Naive thymus-derived CD4-positive, alpha-beta T cell (primary cell): ENCODE measurements at regions not wholly inside any gene's neighbourhood (a gene's known extent, or its start where the extent isn't known, plus 50 kb on each side); places are given as distances from the start of the nearest gene placed in this dataset.
A peak's percentile ranks its signal among the peaks of the same experiment; 100 is the strongest.

Experiments used
- ATAC-seq: fragments of 150-1000 bp; cut with Tn5 transposase; 2 replicates; pipeline ENCODE4 v1.10.0; 2021; ENCODE audit warnings: mild to moderate bottlenecking, moderate library complexity
- CTCF ChIA-PET: fragments of 350-600 bp; sonication (Branson Sonifier 250); formaldehyde crosslinking; loops from one replicate; lab custom pipeline; 2021; ENCODE audit warnings: antibody characterized with exemption; lab: Charles Lee
- POLR2A ChIA-PET: fragments of 350-600 bp; sonication (Branson Sonifier 250); formaldehyde crosslinking; loops from one replicate; lab custom pipeline; 2021; ENCODE audit warnings: antibody characterized with exemption, inconsistent platforms; lab: Charles Lee
- DNase-seq, 9 donors: peaks; one replicate each; pipeline versions ENCODE4 v3.0.0 to v3.0.0-alpha.2; 2020 to 2022; ENCODE audit warnings: mixed read lengths in 1 of 9
- H3K27ac ChIP-seq: one replicate; pipeline ENCODE4 v1.7.0; 2013; ENCODE audit warnings: mild to moderate bottlenecking, low read depth, low read length, moderate library complexity
- H3K27me3 ChIP-seq, 2 donors: one replicate each; pipeline ENCODE4 v1.7.0; 2013; ENCODE audit warnings: low read length in 2 of 2, mild to moderate bottlenecking in 2 of 2, moderate library complexity in 2 of 2; ENCODE audit not compliant: control insufficient read depth in 2 of 2, insufficient read depth in 2 of 2
- H3K36me3 ChIP-seq, 3 experiments: 1 replicate in 2 of 3; 2 replicates in 1 of 3; pipeline ENCODE4 v1.7.0; 2013; ENCODE audit warnings: low read length in 3 of 3, mild to moderate bottlenecking in 3 of 3, moderate library complexity in 1 of 3; ENCODE audit not compliant: insufficient read depth in 3 of 3, control insufficient read depth in 2 of 3
- H3K4me1 ChIP-seq, 2 donors: one replicate each; pipeline ENCODE4 v1.7.0; 2013; ENCODE audit warnings: low read length in 2 of 2, mild to moderate bottlenecking in 2 of 2, moderate library complexity in 1 of 2; ENCODE audit not compliant: control insufficient read depth in 2 of 2, insufficient read depth in 2 of 2
- H3K4me3 ChIP-seq: 2 replicates; pipeline ENCODE4 v1.7.0; 2013; ENCODE audit warnings: mild to moderate bottlenecking, low read length
- H3K9me3 ChIP-seq, 3 experiments: 1 replicate in 2 of 3; 2 replicates in 1 of 3; pipeline ENCODE4 v1.7.0; 2013; ENCODE audit warnings: low read length in 3 of 3; ENCODE audit not compliant: control insufficient read depth in 2 of 3
- H3K27ac Mint-ChIP-seq, 9 donors: one replicate each; pipeline ENCODE4 v1.8.0; 2020 to 2022; ENCODE audit warnings: mixed read lengths in 9 of 9, mild to moderate bottlenecking in 8 of 9, moderate library complexity in 5 of 9, inconsistent platforms in 2 of 9
- H3K27me3 Mint-ChIP-seq, 5 donors: one replicate each; pipeline ENCODE4 v1.8.0; 2021 to 2022; ENCODE audit warnings: mixed read lengths in 5 of 5, mild to moderate bottlenecking in 1 of 5
- H3K36me3 Mint-ChIP-seq, 5 donors: one replicate each; pipeline ENCODE4 v1.8.0; 2020 to 2022; ENCODE audit warnings: mixed read lengths in 5 of 5, mild to moderate bottlenecking in 3 of 5, inconsistent platforms in 1 of 5
- H3K4me1 Mint-ChIP-seq, 7 donors: one replicate each; pipeline ENCODE4 v1.8.0; 2020 to 2022; ENCODE audit warnings: mixed read lengths in 7 of 7, mild to moderate bottlenecking in 3 of 7, inconsistent platforms in 1 of 7
- H3K4me3 Mint-ChIP-seq, 10 donors: one replicate each; pipeline ENCODE4 v1.8.0; 2020 to 2022; ENCODE audit warnings: mild to moderate bottlenecking in 10 of 10, mixed read lengths in 10 of 10, moderate library complexity in 6 of 10, inconsistent platforms in 2 of 10
- H3K9me3 Mint-ChIP-seq, 11 donors: one replicate each; pipeline ENCODE4 v1.8.0; 2020 to 2022; ENCODE audit warnings: mixed read lengths in 11 of 11, mild to moderate bottlenecking in 4 of 11, inconsistent platforms in 1 of 11, moderate library complexity in 1 of 11
- intact Hi-C, 2 donors: fragments of 100-400 bp; cut with micrococcal nuclease; formaldehyde crosslinking; loops; one replicate each; pipeline ENCODE4 v1.15.1; 2023

- H3K9me3 Mint-ChIP-seq = peaks cover 0 to 2% (median 0%) of the 10 kb centered on the region in 11 donors
- peaks cover 3 to 21% (median 6%) of the 10 kb centered on the region in 5 donors for H3K27me3 Mint-ChIP-seq
- POLR2A ChIA-PET = no interaction called here
- DNase-seq = no peak
- no peaks in the 10 kb centered on the region for H3K4me1 ChIP-seq
- no peaks in the 10 kb centered on the region for H3K9me3 ChIP-seq
- no peaks in the 10 kb centered on the region for H3K36me3 Mint-ChIP-seq
- no peaks in the 10 kb centered on the region for H3K36me3 ChIP-seq
- no peak overlapping the region for H3K4me3 Mint-ChIP-seq
- H3K27ac Mint-ChIP-seq = no peak overlapping the region
- H3K27me3 ChIP-seq = no peaks in the 10 kb centered on the region
- ATAC-seq = peak; percentile 66
- no peak overlapping the region for H3K4me3 ChIP-seq
- intact Hi-C loops = no loop called here
- peaks cover 0 to 5% (median 0%) of the 10 kb centered on the region in 7 donors for H3K4me1 Mint-ChIP-seq
- no peak overlapping the region for H3K27ac ChIP-seq
- CTCF ChIA-PET = no interaction called here
Measured at GRCh38 chr9:99515093-99515492, 293.0 kb downstream of the SEC61B start.

- H3K9me3 ChIP-seq = no peaks in the 10 kb centered on the region
- ATAC-seq (no peak), DNase-seq (no peak)
- Mint-ChIP-seq H3K4me3 (no peak overlapping the region), H3K4me1 (peaks cover 0 to 5% (median 0%) of the 10 kb centered on the region in 7 donors), H3K36me3 (no peaks in the 10 kb centered on the region), H3K27ac (no peak overlapping the region), H3K9me3 (peaks cover 0 to 2% (median 0%) of the 10 kb centered on the region in 11 donors), H3K27me3 (peaks cover 3 to 27% (median 8%) of the 10 kb centered on the region in 5 donors)
- H3K36me3 ChIP-seq = no peaks in the 10 kb centered on the region
- no peaks in the 10 kb centered on the region for H3K27me3 ChIP-seq
- H3K4me1 ChIP-seq = no peaks in the 10 kb centered on the region
- POLR2A ChIA-PET = no interaction called here
- no peak overlapping the region for H3K4me3 ChIP-seq
- CTCF ChIA-PET = no interaction called here
- intact Hi-C loops = no loop called here
- H3K27ac ChIP-seq = no peak overlapping the region
Measured at GRCh38 chr9:99515895-99516656, 294.0 kb downstream of the SEC61B start.

GRCh38 chr9:99516657-99517049 lies 294.6 kb downstream of the SEC61B start:
- peaks cover 0 to 5% (median 0%) of the 10 kb centered on the region in 7 donors for H3K4me1 Mint-ChIP-seq
- DNase-seq (peak in 1 of 9 donors; percentile 21), ATAC-seq (peak; percentile 57)

GRCh38 chr9:99523838-99524237 lies 297.8 kb upstream of the NR4A3 start:
- Histone ChIP-seq H3K4me3 (no peak overlapping the region), H3K27me3 (no peaks in the 10 kb centered on the region), H3K36me3 (no peaks in the 10 kb centered on the region), H3K4me1 (no peaks in the 10 kb centered on the region), H3K27ac (no peak overlapping the region), H3K9me3 (no peaks in the 10 kb centered on the region)
- Mint-ChIP-seq H3K27me3 (peaks cover 12 to 22% (median 16%) of the 10 kb centered on the region in 5 donors), H3K4me3 (no peak overlapping the region), H3K4me1 (no peaks in the 10 kb centered on the region), H3K27ac (no peak overlapping the region), H3K9me3 (peaks cover 0 to 10% (median 0%) of the 10 kb centered on the region in 11 donors), H3K36me3 (no peaks in the 10 kb centered on the region)
- POLR2A ChIA-PET = no interaction called here
- intact Hi-C loops = no loop called here
- CTCF ChIA-PET = no interaction called here
- no peak for DNase-seq
- no peak for ATAC-seq

More at GRCh38 chr9:99516657-99517049, 294.6 kb downstream of the SEC61B start:
- Histone ChIP-seq H3K27me3 (no peaks in the 10 kb centered on the region), H3K4me1 (no peaks in the 10 kb centered on the region), H3K27ac (no peak overlapping the region), H3K9me3 (no peaks in the 10 kb centered on the region), H3K36me3 (no peaks in the 10 kb centered on the region), H3K4me3 (no peak overlapping the region)
- no peaks in the 10 kb centered on the region for H3K36me3 Mint-ChIP-seq
- intact Hi-C loops = no loop called here
- ChIA-PET CTCF (no interaction called here), POLR2A (no interaction called here)
- no peak overlapping the region for H3K4me3 Mint-ChIP-seq
- H3K27me3 Mint-ChIP-seq = peaks cover 6 to 29% (median 8%) of the 10 kb centered on the region in 5 donors
- H3K9me3 Mint-ChIP-seq = peaks cover 0 to 2% (median 0%) of the 10 kb centered on the region in 11 donors
- H3K27ac Mint-ChIP-seq = no peak overlapping the region

GRCh38 chr9:99531313-99531712 lies 290.4 kb upstream of the NR4A3 start:
- no peaks in the 10 kb centered on the region for H3K36me3 ChIP-seq
- H3K9me3 ChIP-seq = no peaks in the 10 kb centered on the region
- no peaks in the 10 kb centered on the region for H3K27me3 ChIP-seq
- Mint-ChIP-seq H3K27me3 (peaks cover 0 to 33% (median 13%) of the 10 kb centered on the region in 5 donors), H3K4me3 (no peak overlapping the region), H3K4me1 (no peaks in the 10 kb centered on the region), H3K9me3 (peaks cover 0 to 10% (median 0%) of the 10 kb centered on the region in 11 donors), H3K27ac (no peak overlapping the region), H3K36me3 (no peaks in the 10 kb centered on the region)
- no peaks in the 10 kb centered on the region for H3K4me1 ChIP-seq
- CTCF ChIA-PET = no interaction called here
- no peak for DNase-seq
- no peak for ATAC-seq
- POLR2A ChIA-PET = no interaction called here
- H3K4me3 ChIP-seq = no peak overlapping the region
- H3K27ac ChIP-seq = no peak overlapping the region
- intact Hi-C loops = no loop called here

- H3K4me1 ChIP-seq = no peaks in the 10 kb centered on the region
Measured at GRCh38 chr9:99533421-99533820, 288.3 kb upstream of the NR4A3 start.

GRCh38 chr9:99537996-99538395 lies 283.7 kb upstream of the NR4A3 start:
- no peaks in the 10 kb centered on the region for H3K4me1 Mint-ChIP-seq
- CTCF ChIA-PET = no interaction called here

More at GRCh38 chr9:99533421-99533820, 288.3 kb upstream of the NR4A3 start:
- DNase-seq (no peak), ATAC-seq (no peak)
- H3K27ac ChIP-seq = no peak overlapping the region
- ChIA-PET CTCF (no interaction called here), POLR2A (no interaction called here)
- no peaks in the 10 kb centered on the region for H3K27me3 ChIP-seq
- H3K9me3 ChIP-seq = no peaks in the 10 kb centered on the region
- H3K4me3 Mint-ChIP-seq = no peak overlapping the region
- H3K27me3 Mint-ChIP-seq = peaks cover 9 to 42% (median 24%) of the 10 kb centered on the region in 5 donors
- H3K4me3 ChIP-seq = no peak overlapping the region
- H3K36me3 ChIP-seq = no peaks in the 10 kb centered on the region
- H3K9me3 Mint-ChIP-seq = peaks cover 0 to 4% (median 0%) of the 10 kb centered on the region in 11 donors
- no peaks in the 10 kb centered on the region for H3K4me1 Mint-ChIP-seq
- no peaks in the 10 kb centered on the region for H3K36me3 Mint-ChIP-seq
- H3K27ac Mint-ChIP-seq = no peak overlapping the region
- intact Hi-C loops = no loop called here

More at GRCh38 chr9:99537996-99538395, 283.7 kb upstream of the NR4A3 start:
- DNase-seq (no peak), ATAC-seq (no peak)
- Histone ChIP-seq H3K4me3 (no peak overlapping the region), H3K4me1 (no peaks in the 10 kb centered on the region), H3K9me3 (no peaks in the 10 kb centered on the region), H3K36me3 (no peaks in the 10 kb centered on the region), H3K27me3 (no peaks in the 10 kb centered on the region), H3K27ac (no peak overlapping the region)
- H3K9me3 Mint-ChIP-seq = peaks cover 0 to 3% (median 0%) of the 10 kb centered on the region in 11 donors
- intact Hi-C loops = no loop called here
- no peaks in the 10 kb centered on the region for H3K36me3 Mint-ChIP-seq
- peaks cover 17 to 30% (median 20%) of the 10 kb centered on the region in 5 donors for H3K27me3 Mint-ChIP-seq
- no peak overlapping the region for H3K27ac Mint-ChIP-seq
- POLR2A ChIA-PET = no interaction called here
- H3K4me3 Mint-ChIP-seq = no peak overlapping the region
